ENCODE measurements at regions not wholly inside any gene's neighbourhood (a gene's known extent, or its start where the extent isn't known, plus 50 kb on each side); places are given as distances from the start of the nearest gene placed in this dataset.

DNA sequence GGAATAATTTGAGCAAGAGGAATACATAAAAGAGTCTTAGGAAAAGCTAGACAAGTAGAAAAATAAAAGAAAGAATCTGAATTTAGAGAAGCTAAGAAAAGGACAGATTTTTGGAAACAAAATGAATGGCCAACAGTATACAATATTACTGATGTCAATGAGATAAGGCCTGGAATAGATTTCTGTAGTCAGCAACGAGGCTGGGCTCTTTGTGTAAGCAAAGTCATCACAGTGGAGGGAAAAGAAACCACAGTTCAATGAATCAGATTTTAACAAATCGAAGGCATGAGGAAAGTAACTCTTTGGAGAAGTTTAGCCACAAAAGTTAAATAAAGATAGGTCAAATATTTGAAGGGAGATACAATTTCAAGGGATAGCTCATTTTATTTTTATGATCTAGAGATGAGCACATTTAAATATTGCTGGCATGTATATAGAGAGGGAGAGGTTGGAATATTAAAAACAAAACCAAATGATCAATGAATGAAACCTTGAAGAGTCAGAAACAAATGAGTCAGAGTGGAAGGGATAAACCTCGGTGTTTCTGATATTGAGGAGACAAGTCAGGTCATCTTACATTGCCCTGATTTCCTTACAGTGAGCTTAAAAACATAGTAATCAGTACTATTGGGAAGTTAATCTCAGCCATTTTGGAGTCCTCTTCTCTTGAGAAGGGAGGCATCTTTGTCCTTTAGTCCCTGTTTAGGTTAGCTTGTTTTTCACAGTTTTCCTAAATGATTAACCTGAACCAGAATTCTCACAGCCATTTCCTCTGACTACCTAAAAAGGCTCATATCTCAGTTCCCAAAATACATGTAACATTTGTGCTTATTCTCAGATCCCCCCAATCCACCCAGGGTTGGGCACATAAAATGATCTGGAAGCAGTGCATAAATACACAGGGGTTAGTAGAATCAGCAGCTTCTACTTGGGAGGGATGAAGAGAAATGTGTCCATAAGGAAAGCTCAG is 620.0 kb upstream of the B3GALT2 start:
- DNase-seq, result no peak

DNA sequence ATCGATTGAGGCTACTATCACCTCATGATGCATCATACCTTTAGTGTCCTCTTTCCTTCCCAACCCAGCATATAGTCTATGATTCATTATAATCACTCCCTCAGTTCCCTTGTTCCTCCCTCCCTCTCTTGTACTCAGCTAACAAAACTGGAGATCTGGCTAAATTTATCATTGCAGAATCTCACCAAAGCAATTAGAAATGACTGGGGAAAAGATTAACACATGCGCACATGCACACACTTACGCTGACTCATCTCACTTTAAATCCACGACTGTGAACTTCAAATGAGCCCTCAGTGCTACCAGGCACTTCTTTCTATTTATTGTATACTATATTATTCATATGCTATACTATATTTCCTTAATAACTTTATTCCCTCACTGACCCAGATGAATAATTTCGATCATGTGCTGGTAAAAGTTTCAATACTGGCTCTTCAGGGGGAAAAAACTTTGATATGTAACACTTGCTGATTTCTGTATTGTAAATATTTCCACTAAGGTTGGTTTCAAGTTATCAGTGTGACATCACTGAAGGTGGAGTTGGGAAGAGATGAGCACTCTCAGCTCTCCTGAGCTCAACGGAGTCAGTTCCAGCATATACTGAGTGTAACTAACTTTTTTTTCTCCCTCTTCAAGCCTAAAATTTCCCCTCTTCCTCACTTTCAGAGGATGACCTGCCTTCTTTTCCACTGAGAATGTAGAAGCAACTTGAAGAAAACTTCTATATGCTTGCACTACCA is 613.7 kb upstream of the B3GALT2 start:
- no peak for DNase-seq

DNA sequence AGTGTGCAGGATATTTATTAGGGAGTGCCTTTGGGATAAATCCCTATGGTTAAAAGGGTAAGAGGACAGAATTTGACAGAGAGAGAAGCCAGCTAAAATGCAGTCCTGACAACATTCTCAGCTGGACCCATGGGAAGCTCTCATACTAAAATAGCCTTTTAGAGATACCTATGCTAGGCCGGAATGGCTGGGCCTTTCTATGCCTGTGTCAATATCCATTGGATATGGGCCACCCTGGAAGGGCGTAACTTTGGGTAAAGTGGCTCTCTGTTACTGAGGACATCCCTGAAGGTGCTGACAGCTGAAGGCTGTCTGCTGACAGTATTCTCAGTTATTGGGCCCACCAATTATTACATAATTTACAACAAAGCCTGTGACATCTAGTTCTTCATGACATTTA is 613.0 kb upstream of the B3GALT2 start:
- no peak for DNase-seq

DNA sequence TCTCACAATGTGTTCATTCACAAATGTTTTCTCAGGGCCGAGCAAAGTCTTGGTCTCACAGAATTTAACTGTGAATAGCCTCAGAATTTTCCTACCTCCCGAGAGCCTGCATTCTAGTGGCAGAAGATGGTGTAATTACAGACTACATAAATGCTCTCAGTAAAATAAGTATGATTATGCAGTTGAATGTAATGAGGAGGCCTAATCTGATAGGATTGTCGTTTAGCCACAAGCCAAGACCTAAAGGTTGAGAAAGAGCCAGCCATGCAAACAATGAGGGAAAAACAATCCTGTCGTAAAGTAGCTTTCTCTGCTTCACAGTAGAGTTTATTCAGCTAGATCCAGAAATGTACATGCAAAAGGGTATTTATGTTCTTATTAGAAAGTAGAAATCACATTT is 607.8 kb upstream of the B3GALT2 start:
- DNase-seq, result no peak

DNA sequence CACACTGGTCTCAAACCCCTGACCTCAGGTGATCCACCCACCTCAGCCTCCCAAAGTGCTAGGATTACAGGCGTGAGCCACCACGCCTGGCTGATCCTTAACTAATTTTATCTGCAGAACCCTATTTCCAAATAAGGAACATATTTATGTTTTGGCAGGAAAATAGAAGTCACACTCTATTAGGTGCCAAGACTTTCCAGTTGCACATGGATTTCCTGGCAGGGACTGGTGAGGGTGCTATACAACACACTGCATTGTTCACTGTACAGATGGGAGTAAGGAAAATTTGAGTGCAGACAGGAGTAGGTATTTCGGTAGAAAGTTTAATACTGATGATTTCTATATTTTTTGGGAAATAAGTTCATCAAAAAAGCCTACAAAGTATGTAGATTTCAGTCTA is 605.3 kb upstream of the B3GALT2 start:
- no peak for DNase-seq

DNA sequence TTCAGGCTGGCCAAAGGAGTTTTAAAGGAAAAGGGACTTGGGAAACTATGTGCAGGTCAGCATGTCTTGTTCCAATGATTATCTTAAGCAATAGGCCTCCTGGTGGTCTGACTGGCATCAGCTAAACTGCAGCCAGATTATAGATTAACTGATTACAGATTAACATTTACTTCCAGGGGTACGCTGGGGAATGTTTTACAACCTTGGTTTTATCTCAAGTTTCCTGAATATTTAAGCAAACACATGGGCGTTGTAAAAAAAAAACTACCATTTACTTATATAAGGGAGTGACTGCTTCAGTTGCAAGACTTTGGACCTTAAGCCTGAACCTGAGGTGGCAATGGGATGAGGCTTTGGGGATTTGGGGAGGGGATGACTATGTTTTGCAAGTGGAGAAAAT is 600.6 kb upstream of the B3GALT2 start:
- DNase-seq, result no peak

DNA sequence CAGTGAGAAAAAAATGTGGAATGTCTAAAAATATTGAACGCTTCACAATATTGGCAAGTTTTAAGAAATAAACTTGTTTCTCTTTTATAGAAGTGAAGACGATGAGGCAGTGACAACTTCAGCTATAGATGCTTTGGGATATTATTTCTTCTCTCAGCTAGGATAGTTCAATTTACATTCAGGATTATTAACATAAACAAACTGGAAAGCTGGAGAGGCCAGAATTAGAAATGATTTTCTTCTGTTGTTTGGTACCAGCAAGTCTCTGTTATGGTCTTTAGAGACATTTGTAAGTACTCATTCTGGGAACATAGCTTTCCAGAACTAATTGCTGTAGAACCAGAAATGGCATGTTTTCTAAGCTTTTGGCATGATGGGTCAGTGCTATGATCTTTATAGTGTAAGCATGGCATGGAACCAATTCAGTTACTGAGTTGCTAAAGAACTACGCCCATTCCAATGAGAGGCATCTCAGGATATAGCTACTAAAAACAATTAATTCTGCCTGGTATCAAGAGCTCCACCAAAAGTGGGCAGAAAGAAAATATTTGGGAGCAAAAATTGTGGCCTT is 599.5 kb upstream of the B3GALT2 start:
- DNase-seq, result no peak

DNA sequence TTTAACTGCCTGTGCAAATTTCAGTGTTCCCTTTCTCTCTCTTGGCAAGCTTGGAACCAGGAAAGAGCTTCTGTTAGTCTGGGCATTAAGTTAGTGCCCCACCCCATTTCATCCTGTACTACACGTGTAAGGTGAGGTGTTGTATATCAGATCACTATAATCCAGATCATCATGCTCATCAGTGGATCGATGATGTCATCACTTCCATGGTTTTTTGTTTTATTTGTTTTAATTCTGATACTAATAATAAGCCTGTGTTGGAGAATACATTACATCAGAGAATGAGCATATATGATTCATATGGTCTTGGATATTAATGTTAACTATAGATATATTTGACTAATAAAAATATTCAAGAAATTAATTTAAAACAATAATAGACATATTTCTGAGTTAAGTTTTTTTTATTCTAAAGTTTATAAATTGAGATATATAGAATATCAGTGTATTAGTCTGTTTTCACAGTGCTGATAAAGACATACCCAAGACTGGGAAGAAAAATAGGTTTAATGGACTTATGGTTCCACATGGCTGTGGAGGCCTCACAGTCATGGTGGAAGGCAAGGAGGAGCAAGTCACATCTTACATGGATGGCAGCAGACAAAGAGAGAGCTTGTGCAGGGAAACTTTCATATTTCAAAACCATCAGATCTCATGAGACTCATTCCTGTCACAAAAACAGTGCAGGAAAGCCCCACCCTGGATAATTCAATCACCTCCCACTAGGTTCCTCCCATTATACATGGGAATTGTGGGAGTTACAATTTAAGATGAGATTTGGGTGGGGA is 588.3 kb upstream of the B3GALT2 start:
- DNase-seq, result no peak

DNA sequence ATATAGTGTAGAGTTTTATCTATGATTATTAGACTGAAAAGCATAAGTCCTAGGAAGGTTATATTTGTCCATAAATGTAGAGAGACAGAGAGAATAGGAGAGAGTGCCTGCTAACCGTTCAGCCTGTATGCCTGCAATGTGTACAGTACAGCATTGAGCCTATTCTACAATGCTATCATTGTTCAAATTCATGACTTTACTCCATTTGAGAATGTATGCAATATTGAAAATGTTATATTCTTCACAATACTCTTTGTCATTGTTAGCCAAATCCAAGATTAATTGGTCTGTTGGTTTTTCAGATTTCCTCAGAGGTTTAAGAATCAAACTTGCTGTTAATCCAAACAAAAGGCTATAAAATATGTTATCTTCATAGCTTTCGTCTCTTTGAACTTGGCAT is 585.2 kb upstream of the B3GALT2 start:
- no peak for DNase-seq

DNA sequence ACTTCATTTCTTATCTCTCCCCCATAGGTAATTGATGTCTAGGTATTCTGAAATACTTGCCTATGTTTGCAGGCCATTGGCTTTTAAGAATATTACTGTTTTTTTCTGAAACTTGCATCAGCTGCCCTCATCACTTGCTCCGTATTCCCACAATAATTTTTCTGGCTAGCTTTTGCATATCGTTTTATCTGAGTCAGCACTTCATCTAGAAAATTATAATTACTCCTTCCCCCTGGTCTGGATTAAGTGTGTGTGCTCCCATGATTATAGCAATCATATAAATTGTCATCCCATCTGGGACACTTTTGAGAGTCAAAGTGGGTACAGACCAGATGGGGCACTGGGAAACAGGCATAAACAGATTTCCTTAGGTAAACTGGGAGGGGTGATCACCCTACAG is 583.2 kb upstream of the B3GALT2 start:
- no peak for DNase-seq

DNA sequence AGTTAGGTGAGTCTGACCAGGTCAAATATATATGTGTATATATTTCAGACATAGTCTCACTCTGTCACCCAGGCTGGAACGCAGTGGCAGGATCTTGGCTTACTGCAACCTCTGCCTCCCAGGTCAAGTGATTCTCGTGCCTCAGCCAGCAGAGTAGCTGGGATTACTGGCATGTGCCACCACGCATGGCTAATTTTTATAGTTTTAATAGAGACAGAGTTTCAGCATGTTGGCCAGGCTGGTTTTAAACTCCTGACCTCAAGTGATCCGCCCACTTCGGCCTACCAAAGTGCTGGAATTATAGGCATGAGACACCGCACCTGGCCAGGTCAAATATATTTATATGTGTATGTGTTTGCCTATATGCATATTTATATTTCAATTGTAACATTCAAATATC is 581.5 kb upstream of the B3GALT2 start:
- DNase-seq, result no peak

DNA sequence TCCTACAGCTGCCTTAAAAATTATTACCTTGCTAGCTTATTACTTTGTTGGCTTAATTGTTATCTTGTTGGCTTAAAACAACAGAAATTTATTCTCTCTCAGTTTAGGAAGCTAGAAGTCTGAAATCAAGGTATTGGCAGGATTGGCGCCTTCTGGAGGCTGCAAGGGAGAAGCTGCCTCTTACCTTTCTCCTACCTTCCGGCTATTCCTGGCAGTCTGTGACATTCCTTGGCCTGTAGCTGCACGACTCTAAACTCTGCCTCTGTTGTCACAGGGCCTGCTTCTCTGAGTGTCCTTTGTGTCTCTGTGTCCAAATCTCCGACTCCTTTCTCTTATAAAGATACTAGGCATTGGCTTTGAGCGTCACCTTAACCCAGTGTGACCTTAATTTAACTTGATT is 579.9 kb upstream of the B3GALT2 start:
- DNase-seq, result no peak

DNA sequence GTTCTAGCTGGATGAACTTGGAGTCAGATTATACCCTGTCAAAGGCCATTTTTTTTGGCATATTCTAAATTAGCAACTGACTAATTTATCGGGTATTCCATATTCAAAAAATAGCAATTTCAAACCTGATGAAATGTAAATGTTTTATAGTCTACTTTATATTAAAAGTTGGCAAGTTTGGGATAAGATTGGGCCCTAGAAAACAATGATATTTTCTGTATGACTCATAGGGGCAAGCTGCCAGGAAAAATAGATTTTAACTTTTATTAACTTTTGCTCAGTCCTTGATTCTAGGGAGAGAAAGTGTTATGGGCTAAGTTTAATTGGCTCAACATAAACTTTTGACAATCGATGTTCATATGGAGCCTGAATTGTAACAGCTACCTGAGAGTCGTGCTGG is 576.9 kb upstream of the B3GALT2 start:
- DNase-seq, result no peak

DNA sequence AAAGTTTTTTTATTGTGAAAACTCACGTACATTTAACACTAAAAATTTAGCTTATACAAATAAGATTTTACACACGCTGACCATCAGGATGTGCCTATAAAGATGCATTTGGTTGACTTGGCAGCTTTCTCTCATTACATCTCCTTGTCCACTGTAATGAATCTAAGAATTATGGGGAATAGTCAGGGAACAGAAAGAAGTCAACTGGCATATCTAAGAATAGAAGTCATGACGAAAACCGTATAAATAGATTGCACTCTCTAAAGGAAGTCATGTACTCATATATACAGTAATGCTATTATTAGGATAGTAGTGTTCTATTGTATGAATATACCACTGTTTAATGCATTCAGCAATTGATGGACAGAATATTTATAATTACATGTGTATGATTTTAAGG is 575.8 kb upstream of the B3GALT2 start:
- DNase-seq, result no peak

DNA sequence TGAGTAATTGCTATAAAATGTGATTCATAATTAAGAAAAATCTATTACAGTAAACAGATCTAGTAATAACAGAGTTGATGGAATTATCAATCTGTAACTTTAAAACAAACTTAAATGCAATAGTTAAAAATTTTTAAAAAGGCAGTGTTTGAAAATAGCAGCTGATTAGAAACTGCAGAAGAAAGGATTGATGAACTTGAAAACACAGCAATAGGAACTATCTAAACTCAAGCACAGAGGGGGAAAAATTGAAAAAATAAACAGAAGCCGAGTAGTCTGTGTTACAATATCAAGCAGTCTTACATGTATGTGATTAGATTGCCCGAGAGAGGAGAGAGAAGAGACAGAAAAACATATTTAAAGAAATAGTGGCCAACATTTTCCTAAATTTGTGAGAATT is 569.0 kb upstream of the B3GALT2 start:
- no peak for DNase-seq

DNA sequence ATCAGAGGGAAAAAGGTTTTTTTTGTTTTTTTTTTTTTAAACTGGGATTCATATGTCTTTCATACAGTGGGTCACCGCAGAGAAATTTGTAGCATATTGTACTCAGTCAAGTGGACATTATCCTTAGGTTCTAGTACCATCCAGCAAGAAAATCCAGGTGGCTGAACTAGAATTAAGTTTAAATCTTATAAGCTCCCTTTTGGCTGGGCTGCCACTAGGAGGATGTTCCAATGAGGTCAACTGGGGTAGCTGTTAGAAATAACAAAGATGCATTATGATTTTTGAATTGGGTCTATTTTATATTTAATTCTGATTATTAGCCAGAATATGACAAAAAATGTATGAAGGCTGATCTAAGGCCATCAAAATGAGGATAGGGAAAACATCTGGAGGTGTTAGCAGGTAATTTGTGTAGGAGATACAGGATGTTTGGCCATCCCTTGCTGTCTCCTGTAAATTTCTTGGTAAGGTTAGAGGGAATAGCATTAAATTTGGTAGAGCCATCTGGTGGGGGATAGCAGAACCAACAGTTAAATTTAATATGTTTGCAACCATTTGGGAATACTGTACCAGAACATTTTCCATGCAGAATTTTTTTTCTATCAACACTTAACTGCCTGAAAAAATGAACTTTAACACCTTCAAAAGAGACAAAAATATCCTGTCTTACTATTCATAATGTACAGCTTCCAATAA is 568.5 kb upstream of the B3GALT2 start:
- DNase-seq, result no peak

DNA sequence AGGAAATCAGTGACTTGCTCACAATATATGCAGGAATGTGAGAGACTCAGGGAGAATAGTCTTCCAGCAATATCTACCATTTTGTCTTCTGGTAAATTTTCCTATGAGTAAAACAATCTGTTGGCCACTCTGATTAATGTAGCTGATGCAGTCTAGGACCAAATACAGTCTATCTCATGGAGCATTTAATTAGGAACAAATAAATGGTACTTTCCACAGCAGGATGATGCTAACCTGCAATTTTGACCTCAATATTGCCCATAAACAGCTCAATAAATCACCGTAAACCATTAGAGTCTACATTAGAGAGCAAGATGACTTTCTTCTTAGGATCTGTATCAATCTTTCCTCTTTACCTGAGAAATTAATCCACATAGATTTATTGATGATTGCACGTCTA is 567.7 kb upstream of the B3GALT2 start:
- DNase-seq, result no peak

DNA sequence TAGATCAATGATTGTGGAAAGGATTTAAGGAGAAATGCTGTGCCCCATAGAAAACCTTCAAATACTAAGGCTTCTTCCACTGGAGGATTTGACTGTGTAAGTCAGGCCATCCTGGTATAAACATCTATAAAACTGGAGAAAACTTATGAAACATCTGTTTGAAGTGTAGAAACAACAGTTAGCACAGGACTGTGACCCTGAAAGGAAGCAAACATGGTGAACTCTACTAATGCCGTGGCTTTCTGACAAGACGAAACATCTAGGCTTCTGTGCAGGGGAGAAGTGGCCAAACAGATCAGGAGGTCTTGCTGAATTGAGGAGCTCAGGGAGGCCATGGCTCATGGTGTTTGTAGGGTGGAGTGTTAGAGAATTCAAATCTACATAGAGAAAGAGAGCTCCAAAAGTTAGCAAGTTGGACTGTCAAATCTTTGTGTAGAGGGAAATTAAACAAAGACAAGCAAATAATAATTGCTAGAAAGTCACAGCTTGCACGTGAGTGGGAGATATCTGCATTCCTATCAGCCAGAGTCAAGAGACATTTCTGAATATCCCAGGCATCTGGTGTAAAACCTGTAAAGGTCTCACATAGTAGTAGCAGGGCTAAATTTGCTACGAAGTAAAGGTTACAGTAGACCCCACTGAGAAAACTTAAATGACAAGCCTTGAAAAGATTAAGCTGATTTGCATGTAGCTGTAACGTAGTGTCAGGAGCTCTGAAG is 566.8 kb upstream of the B3GALT2 start:
- no peak for DNase-seq

DNA sequence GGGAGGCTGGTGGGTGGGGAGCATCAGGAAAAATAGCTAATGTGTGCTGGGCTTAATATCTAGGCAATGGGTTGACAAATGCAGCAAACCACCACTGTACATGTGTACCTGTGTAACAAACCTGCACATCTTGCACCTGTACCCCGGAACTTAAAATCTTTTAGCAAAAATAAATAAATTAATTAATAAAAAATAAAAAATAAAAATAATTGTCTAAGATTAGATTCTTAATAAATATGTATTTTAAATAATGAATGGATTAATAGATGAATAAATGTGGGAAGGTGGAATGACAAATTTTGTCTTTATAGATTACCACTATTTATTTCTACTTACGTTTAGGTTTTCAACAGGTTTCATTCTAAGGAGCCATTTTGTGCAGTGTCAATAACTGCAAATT is 563.5 kb upstream of the B3GALT2 start:
- DNase-seq, result no peak

DNA sequence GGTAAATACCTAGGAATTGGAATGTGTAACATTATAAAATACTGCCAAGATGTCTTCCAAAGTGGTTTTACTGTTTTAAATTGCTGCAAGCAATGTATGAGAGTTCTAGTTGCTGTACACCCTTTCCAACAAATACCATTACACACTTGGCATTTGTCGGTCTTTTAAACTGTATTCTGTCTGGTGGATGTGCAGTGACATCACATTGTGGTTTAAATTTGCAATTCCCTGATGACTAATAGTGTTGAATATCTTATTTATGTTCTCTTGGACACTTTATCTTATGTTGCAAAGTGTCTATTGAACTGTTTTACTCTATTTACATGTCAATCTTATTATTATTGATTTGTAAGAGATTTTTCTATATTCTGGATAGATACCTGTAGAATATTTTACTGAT is 561.2 kb upstream of the B3GALT2 start:
- no peak for DNase-seq

DNA sequence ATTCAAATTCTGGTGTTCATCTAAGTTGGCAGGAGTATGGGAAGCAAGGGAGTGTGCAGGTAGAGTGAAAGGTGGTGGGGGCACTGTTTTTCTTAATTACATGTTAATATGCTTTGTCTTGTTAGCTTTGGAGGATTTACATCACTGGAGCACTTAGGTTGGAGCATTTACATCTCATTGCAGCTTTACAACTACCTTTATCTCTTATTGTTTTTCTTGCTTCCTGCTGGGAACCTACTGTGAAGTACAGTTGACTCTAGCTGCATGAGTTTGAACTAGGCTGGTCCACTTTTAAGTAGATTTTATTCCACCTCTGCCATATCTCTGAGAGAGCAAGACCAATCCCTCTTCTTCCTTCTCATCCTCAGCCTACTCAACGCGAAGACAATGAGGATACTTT is 554.8 kb upstream of the B3GALT2 start:
- DNase-seq, result no peak

DNA sequence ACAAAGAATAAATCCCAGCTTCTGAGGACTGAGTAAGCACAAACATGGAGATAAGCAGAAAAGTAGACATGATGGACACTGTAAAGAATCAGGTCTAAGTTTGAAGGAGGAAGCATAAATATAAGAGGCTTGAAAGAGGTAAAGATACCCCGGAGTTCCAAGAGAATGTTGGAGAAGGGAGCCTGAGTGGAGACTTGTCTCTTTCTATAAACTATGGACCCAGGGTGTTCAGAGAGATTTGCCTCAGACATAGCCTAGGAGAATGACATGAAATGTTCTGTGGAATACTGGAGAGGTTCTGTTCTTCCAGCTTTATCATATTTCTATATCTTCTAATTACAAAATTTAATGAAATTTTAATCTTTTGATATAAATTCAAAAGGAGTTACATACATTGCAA is 554.3 kb upstream of the B3GALT2 start:
- DNase-seq, result no peak
